Stimulated activated naive CD4-positive, alpha-beta T cell treated with Interleukin-2 at 50 U/mL for 16 hours (primary cell): ENCODE measurements at regions not wholly inside any gene's neighbourhood (a gene's known extent, or its start where the extent isn't known, plus 50 kb on each side); places are given as distances from the start of the nearest gene placed in this dataset.

Source experiments
- DNase-seq: peaks from one replicate; lab custom pipeline; 2025; lab: John Stamatoyannopoulos, UW

- no peak for DNase-seq
These were observed 83.3 kb downstream of the EDEM1 start for GRCh38 chr3:5270666-5271371.

DNA sequence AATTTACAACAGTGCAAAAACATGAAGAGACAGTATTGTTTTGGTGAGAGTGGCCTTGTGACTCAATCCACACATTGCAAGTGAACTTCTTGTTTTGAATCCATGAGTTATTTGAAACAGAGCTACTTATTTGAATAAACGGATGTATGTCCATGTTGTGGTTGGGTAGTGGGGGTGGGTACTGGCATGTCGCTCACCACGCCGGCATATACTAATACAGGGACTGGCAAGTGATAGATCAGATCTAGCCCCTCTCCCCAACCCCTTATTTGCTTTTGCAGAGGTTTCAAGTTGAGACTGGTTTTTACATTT is 83.8 kb downstream of the EDEM1 start:
- no peak for DNase-seq

GRCh38 chr3:5272387-5272786 is 84.9 kb downstream of the EDEM1 start:
- DNase-seq = no peak

- no peak for DNase-seq
These were observed 86.6 kb downstream of the EDEM1 start for GRCh38 chr3:5274091-5274490.

DNA sequence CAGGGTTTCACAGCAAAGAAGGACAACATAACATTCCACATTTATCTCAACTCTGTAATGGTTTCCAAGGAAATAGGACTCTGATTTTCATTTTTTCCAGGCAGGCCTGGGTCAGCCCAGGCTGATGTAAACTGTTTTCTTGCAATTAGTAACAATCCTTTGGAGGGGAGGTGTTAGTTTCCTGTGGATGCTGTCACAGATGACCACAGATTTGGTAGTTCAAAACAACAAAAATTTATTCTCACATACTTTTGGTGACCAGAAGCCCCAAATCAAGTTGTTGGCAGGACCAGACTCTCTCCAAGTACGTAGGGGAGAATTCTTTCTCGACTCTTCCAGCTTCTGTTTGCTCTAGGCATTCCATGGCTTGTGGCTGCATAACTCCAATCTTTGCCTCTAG is 88.0 kb downstream of the EDEM1 start:
- DNase-seq = no peak

- no peak for DNase-seq
These were observed 89.4 kb downstream of the EDEM1 start for GRCh38 chr3:5276934-5277333.

GRCh38 chr3:5277612-5278236 is 90.2 kb downstream of the EDEM1 start:
- no peak for DNase-seq

GRCh38 chr3:5278666-5279065 is 91.2 kb downstream of the EDEM1 start:
- DNase-seq = no peak

GRCh38 chr3:5282703-5283102 is 95.2 kb downstream of the EDEM1 start:
- no peak for DNase-seq

DNA sequence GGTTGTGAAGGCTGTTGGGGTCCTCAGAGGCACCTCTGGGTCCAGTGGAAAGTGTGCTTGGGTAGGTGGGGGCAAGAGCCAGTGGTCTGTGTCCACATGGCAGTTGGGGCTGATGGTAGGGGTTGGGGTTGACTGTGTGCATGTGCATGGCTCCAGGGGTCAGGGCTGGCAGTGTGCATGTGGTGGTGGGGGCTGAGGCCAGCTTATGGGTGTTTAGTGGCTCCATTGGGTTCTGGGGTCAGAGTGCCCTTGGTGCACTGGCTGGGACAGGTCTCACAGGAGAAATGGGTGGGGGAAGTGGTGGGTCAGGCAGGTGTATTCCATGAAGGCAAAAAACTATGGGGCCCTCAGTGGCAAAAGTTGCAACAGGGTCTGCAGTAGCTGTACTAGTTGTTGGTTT is 97.9 kb downstream of the EDEM1 start:
- no peak for DNase-seq

GRCh38 chr3:5290915-5291314 is 103.4 kb downstream of the EDEM1 start:
- DNase-seq = no peak

GRCh38 chr3:5292512-5292911 is 105.0 kb downstream of the EDEM1 start:
- no peak for DNase-seq

GRCh38 chr3:5293207-5293606 is 105.7 kb downstream of the EDEM1 start:
- no peak for DNase-seq

DNA sequence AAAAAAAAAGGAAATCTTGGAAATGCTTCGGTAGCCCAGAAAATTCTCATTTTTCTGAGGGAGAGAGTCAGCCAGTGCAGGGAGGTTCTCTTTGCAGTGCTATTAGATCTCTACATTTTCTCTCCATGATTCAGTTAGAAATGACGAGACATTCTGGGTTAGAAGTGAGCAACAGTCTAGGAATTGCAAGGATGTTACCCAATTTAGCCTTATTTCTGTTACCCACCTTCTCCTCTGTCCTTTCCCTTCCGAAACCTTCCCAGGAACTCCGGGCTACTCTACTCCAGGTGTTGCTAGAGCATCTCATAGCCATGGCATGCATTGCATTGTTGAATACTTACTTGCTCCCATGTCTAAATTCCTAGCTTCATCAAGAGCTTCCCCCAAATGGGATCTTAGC is 106.8 kb downstream of the EDEM1 start:
- DNase-seq = no peak

DNA sequence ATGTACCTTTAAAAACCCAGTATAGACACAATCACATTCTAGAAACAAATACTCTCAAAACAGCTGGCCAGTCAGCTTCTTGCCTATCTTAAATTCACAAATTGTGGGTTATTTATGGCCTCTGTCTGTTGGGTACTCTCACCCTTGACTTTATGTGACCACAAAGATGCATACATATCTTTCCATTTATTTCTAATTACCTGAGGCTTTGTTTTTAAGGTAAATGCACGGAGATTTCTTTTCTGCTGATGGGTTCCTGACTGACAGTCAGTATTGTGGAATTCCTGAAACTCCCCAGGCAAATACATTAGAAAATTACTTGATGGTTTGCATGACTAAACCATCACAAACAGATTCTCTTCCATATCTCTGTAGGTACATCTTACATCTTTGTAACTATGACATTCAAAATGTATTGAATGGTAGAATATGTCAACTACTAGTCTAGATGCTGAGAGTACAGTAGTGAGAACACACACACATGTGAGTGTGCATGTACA is 107.7 kb downstream of the EDEM1 start:
- DNase-seq = no peak

DNA sequence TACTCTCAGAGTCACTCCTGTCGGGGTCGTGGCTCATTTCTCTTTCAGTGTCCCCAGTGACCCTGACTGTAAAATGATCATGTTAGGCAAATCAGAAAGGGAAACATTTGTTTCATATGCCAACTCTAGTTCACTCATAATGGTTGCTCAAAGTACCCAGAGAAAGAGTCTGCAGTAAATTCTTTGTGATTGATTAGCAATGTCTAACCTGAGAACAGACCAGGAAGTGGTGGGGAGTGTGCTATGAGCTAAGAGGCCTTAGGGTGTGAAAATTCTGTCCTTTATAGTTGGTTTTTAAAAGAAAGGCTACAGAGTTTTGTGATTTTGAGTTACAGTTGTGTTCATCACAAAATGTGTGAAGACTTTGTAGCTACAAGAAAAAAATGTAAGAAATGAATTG is 108.9 kb downstream of the EDEM1 start:
- no peak for DNase-seq

DNA sequence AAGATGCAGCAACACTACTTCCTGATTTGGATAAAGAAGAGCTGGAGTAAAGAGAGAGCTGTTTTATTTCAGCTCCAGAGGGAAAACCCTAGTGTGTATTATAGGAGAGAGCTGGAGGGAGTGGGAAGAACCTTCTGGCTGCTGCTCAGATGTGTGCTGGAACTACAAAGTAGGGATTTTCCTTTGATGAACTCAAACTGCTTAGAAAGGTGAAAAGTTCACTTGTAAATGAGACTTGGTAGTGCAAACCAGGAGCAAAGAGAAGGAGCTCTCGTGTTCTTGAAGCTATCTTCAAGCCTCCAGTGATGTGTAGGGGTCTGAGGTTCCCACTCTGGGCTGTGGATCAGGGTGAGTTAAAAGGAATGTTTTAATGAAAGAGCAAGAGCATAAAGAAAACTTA is 110.4 kb downstream of the EDEM1 start:
- DNase-seq = no peak

- no peak for DNase-seq
These were observed 110.9 kb downstream of the EDEM1 start for GRCh38 chr3:5298453-5298852.

GRCh38 chr3:5299161-5299560 is 111.7 kb downstream of the EDEM1 start:
- no peak for DNase-seq

- DNase-seq = no peak
These were observed 113.1 kb downstream of the EDEM1 start for GRCh38 chr3:5300638-5301037.

- DNase-seq = no peak
These were observed 114.3 kb downstream of the EDEM1 start for GRCh38 chr3:5301651-5302297.

GRCh38 chr3:5302661-5303060 is 115.2 kb downstream of the EDEM1 start:
- DNase-seq = no peak

- no peak for DNase-seq
These were observed 116.7 kb downstream of the EDEM1 start for GRCh38 chr3:5304188-5304587.
